IMR-90 (cell line): ENCODE measurements at regions not wholly inside any gene's neighbourhood (a gene's known extent, or its start where the extent isn't known, plus 50 kb on each side); places are given as distances from the start of the nearest gene placed in this dataset.

Experiments
- BHLHE40 ChIP-seq: fragments of 150-350 bp; IDR thresholded peaks from 2 replicates; pipeline ENCODE4 v1.6.1; 2016; ENCODE audit warnings: mild to moderate bottlenecking, low read depth, low read length
- CEBPB ChIP-seq: IDR thresholded peaks from 2 replicates; pipeline ENCODE4 v1.6.1; 2012; ENCODE audit warnings: low read depth, low read length, improper control_type of control experiment
- FOS ChIP-seq: fragments of 150-350 bp; IDR thresholded peaks from 2 replicates; pipeline ENCODE4 v1.6.1; 2016; ENCODE audit warnings: low read depth, low read length
- MAFK ChIP-seq: IDR thresholded peaks from 2 replicates; pipeline ENCODE4 v1.6.1; 2012; ENCODE audit warnings: low read depth, low read length, improper control_type of control experiment
- MXI1 ChIP-seq: IDR thresholded peaks from 2 replicates; pipeline ENCODE4 v1.6.1; 2012; ENCODE audit warnings: low read depth, mild to moderate bottlenecking, low read length, moderate library complexity, borderline replicate concordance
- NFE2L2 ChIP-seq: fragments of 150-350 bp; IDR thresholded peaks from 2 replicates; pipeline ENCODE4 v1.6.1; 2016; ENCODE audit warnings: low read depth, mild to moderate bottlenecking, low read length
- POLR2A ChIP-seq: IDR thresholded peaks from 2 replicates; pipeline ENCODE4 v1.6.1; 2012; ENCODE audit warnings: mild to moderate bottlenecking, low read depth, low read length
- RAD21 ChIP-seq: IDR thresholded peaks from 2 replicates; pipeline ENCODE4 v1.6.1; 2012; ENCODE audit warnings: low read length, improper control_type of control experiment
- RCOR1 ChIP-seq: IDR thresholded peaks from 2 replicates; pipeline ENCODE4 v1.6.1; 2012; ENCODE audit warnings: mild to moderate bottlenecking, low read length, improper control_type of control experiment; ENCODE audit not compliant: insufficient replicate concordance
- RFX5 ChIP-seq: IDR thresholded peaks from 2 replicates; pipeline ENCODE4 v1.8.0; 2012; ENCODE audit warnings: low read depth, mild to moderate bottlenecking, low read length, moderate library complexity
- SMC3 ChIP-seq: fragments of 150-350 bp; IDR thresholded peaks from 2 replicates; pipeline ENCODE4 v1.6.1; 2016; ENCODE audit warnings: low read depth, mild to moderate bottlenecking, antibody characterized with exemption, low read length, moderate library complexity
- TF ChIP-seq, protein P1 (sequence below): conservative IDR thresholded peaks from 2 replicates; pipeline ENCODE4 v1.5.1; 2012; ENCODE audit warnings: mild to moderate bottlenecking, low read depth, low read length, improper control_type of control experiment
- TF ChIP-seq, protein P2 (sequence below): fragments of 150-350 bp; IDR thresholded peaks from 2 replicates; pipeline ENCODE4 v1.6.1; 2016; ENCODE audit warnings: low read depth, mild to moderate bottlenecking, low read length, moderate library complexity, borderline replicate concordance
- TF ChIP-seq, protein P3 (sequence below): fragments of 150-350 bp; IDR thresholded peaks from 2 replicates; pipeline ENCODE4 v1.6.1; 2017; ENCODE audit warnings: mild to moderate bottlenecking, antibody characterized with exemption, low read length, low read depth

DNA sequence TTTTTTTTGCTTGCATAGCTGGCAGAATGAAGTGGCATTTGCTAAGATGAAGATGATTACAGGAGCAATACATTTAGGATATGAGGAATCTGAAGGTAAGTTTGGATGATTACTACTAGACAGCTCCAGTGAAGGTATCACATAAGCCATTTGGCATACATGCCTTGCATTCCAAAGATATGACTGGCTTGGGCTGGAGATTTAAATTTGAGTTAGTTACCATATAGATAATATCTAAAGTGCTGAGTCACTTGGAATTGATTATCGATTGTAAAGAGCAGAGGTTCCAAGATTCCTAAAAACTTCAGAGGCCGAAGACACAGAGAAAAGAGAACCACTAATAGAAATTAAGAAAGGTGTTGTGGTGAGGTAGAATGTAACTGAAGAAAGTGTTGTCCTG, 1026.4 kb downstream of the DSC3 start:
- no peak for TF ChIP-seq POLR2A
- TF ChIP-seq, protein P1, sequence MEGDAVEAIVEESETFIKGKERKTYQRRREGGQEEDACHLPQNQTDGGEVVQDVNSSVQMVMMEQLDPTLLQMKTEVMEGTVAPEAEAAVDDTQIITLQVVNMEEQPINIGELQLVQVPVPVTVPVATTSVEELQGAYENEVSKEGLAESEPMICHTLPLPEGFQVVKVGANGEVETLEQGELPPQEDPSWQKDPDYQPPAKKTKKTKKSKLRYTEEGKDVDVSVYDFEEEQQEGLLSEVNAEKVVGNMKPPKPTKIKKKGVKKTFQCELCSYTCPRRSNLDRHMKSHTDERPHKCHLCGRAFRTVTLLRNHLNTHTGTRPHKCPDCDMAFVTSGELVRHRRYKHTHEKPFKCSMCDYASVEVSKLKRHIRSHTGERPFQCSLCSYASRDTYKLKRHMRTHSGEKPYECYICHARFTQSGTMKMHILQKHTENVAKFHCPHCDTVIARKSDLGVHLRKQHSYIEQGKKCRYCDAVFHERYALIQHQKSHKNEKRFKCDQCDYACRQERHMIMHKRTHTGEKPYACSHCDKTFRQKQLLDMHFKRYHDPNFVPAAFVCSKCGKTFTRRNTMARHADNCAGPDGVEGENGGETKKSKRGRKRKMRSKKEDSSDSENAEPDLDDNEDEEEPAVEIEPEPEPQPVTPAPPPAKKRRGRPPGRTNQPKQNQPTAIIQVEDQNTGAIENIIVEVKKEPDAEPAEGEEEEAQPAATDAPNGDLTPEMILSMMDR = no peak
- TF ChIP-seq SMC3 = no peak
- TF ChIP-seq RAD21 = no peak
- no peak for TF ChIP-seq BHLHE40
- no peak for TF ChIP-seq RFX5
- TF ChIP-seq, protein P2, sequence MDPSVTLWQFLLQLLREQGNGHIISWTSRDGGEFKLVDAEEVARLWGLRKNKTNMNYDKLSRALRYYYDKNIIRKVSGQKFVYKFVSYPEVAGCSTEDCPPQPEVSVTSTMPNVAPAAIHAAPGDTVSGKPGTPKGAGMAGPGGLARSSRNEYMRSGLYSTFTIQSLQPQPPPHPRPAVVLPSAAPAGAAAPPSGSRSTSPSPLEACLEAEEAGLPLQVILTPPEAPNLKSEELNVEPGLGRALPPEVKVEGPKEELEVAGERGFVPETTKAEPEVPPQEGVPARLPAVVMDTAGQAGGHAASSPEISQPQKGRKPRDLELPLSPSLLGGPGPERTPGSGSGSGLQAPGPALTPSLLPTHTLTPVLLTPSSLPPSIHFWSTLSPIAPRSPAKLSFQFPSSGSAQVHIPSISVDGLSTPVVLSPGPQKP = no peak
- TF ChIP-seq RCOR1 = no peak
- TF ChIP-seq, protein P3, sequence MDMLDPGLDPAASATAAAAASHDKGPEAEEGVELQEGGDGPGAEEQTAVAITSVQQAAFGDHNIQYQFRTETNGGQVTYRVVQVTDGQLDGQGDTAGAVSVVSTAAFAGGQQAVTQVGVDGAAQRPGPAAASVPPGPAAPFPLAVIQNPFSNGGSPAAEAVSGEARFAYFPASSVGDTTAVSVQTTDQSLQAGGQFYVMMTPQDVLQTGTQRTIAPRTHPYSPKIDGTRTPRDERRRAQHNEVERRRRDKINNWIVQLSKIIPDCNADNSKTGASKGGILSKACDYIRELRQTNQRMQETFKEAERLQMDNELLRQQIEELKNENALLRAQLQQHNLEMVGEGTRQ = no peak
- no peak for TF ChIP-seq MAFK
- no peak for TF ChIP-seq CEBPB
- TF ChIP-seq FOS = no peak
- peak; percentile 61 for TF ChIP-seq NFE2L2
- no peak for TF ChIP-seq MXI1
